ENCODE measurements at regions not wholly inside any gene's neighbourhood (a gene's known extent, or its start where the extent isn't known, plus 50 kb on each side); places are given as distances from the start of the nearest gene placed in this dataset.

DNA sequence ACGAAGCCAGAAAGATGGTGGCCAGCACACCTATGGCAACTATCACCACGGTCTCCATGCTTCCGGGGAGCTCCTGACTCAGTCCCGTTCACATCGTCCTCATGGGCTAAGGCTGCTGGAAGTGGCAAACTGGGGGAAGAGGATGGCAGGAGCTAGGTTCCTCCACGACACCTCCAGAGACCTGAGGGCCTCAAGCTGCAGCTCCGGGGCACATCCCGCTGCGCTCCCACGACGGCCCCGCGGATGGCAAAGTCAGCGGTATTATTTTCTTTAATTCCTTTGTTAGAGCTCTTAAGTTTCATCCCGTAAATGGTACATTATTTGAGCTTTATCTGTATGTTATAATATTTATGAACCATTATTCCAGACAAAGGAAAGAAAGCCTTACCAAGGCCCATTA, 190.5 kb downstream of the DACT1 start:
- FAIRE-seq (no peak), DNase-seq (ENCODE audit: extremely low spot score, insufficient read length, low read depth) (no peak)

DNA sequence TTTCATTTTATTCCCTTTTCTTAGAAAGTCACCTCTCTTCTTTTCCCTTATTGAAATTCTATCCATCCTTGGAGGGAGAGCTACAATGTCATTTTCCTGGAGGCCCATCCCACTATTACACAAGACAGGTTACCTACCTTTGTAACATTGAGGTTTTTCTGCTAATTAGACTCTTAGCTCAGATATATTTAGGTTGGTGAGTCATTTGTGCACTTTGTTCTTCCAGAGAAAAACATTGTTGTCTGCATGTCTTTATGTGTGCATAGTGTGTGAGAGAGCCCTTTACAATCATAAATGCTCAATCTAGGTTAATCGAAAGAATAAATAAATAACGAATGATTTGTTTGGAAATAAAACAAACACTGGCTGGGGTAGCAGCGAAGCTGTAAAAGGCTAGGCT, 191.8 kb downstream of the DACT1 start:
- FAIRE-seq = no peak
- DNase-seq (ENCODE audit: extremely low spot score, insufficient read length, low read depth) = no peak

DNA sequence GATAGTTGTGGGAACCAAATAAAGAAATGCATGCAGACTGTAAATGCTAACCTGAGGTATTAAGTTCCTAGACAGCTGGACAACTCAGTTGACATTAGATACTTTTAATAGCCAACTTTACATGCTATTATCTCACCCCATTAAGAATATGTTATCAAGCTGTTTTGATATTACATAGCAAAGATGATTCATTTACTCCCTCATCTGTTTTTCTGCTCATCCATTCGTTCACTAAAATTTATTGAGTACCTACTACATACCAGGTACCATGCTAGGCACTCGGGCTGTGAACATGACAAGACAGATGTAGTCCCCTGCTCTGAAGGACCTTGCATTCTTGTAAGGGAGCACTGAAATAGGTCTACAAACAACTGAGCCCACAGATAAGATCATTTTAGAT, 192.4 kb downstream of the DACT1 start:
- DNase-seq (ENCODE audit: extremely low spot score, insufficient read length, low read depth) = no peak
- no peak for FAIRE-seq

DNA sequence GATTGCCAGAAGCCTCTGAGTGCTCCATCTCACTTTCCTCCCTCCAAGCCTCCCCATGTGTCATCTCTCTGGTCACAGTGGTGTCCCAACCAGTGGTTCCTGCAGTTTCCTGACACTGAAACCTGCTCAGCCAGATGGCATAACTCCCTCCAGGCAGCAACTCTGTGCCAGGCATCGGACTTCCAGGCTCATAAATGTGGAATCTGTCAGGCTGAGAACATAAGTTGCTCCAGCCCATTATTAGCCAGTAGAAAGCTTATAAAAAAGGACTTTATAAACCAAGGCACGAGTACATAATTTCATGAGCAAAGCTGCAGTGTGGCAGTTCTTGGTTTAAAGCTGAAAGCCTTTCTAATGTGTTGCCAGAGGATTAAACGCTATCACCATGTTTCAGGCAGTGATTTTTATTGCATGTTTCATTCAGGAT, 194.3 kb downstream of the DACT1 start:
- DNase-seq (ENCODE audit: extremely low spot score, insufficient read length, low read depth) (no peak), FAIRE-seq (no peak)

DNA sequence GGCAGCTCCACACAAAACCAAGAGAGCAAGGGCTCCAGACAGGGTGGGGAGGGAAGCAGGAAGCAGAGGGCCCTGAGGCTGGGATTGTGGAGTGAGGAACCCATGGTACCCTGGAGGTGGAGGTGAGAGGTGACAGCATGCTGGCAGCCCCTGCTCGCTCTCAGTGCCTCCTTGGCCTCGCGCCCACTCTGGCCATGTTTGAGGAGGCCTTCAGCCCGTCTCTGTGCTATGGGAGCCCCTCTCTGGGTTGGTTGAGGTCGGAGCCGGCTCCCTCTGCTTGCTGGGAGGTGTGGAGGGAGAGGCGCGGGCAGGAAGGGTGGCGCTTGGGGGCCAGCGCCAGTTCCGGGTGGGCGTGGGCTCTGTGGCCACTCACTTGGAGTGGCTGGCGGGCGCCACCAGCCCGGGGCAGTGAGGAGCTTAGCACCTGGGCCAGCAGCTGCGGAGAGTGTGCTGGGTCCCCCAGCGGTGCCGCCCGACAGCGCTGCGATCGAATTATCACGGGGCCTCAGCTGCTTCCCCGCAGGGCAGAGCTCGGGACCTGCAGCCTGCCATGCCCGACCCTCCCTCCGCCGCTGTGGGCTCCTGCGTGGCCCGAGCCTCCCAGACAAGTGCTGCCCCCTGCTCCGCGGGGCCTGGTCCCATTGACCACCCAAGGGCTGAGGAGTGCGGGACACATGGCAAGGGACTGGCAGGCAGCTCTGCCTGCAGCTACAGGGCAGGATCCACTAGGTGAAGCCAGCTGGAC, 196.0 kb downstream of the DACT1 start:
- DNase-seq (ENCODE audit: extremely low spot score, insufficient read length, low read depth) (no peak), FAIRE-seq (no peak)

DNA sequence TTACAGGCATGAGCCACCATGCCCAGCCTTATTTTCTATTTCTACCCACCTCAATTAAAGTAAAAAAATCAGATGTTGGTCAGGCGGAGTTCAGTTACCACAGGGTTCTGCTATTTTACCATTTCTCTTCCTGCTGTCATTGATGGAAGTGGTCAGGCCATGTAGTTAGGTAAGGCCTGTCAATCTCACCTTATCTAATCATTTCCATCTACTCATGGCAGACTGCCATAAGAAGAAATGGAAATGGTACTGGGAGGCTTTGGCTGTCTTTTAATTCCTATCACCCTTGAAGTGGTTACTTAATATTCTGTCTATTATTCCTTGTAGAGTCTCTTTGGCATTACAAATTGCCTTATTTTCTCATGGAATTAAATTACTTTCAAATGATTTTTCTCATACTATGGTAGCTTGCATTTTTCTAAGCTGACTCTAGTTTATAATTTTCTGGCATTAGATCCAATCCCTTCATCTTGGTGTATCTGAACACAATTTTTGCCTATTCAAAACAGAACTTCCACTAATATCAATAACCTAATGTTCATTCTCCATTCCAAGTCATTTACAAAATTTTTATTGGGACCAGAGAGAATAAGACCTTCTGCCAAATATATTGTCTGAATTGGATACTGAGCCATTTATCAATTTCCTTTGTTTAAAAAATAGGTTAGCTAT, 198.7 kb downstream of the DACT1 start:
- no peak for FAIRE-seq
- DNase-seq (ENCODE audit: extremely low spot score, insufficient read length, low read depth) = no peak

DNA sequence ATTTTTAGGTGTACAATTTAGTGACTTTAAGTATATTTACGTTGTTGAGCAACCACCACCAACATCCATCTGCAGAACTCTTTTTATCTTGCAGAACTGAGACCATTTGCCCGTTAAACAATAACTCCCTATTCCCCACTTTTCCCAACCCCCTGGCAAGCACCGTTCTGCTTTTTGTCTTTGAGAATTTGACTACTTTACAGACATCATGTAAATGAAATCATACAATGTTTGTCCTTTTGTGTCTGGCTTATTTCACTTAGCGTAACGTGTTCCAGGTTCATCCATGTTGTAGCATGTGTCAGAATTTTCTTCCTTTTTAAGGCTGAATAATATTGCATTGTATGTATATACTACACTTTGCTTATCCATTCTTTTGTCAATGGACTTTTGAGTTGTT, 201.5 kb downstream of the DACT1 start:
- FAIRE-seq = no peak
- no peak for DNase-seq (ENCODE audit: extremely low spot score, insufficient read length, low read depth)

DNA sequence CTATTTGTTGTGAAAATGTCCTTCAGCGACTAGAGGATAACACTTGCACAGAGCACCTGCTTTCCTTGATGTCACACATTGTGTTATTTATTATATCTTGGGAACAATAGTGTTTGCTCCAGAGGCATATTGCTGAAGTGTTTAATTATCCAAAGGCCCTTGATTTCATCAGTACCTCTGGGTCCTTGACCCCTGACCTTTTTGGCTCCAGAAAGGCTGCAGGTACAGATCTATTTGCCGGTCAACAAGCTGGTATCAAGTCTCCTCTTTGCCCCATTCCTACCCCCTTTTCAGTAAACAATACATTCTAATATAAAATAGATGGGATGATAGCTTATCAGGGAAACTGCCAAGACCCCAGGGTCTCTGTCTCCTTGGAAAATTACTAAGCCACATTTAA, 206.8 kb downstream of the DACT1 start:
- FAIRE-seq = no peak
- DNase-seq (ENCODE audit: extremely low spot score, insufficient read length, low read depth) = no peak

DNA sequence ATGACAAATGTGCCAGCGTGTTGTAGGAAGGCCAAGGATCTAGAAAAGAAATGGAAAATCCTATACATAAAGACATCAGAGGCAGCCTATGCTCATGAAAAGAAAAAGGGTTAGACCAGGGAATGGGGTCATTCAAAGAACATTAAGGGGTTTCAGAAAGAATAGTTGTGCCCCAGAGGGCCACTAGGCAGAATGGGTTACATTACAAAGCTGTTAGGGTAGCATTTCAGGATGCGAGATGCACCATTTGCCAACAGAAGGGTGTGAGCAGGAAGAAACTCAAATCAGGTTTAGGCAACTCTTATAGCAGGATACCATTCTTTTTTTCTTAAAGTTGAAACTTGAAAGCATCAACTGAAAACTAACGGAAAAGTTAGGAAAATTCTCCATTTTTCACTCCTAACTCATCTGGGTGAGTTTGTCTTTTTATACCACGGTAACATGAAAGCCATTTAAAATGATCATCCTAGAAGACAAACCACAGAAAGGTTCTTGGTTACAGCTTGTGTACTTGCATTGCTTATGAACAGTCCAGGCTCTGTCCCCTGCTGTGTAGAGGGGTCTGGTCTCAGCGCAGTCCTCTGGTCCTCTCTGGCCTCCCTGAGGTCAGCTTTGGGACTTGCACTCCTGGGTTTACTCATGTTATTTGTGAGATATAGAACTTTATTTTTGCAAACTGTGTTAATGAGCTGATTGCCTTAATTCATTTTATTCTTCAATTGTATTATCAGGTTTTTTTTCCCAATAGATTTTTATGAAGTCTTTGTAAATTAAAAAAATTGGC, 209.1 kb downstream of the DACT1 start:
- FAIRE-seq (no peak), DNase-seq (ENCODE audit: extremely low spot score, insufficient read length, low read depth) (no peak)

DNA sequence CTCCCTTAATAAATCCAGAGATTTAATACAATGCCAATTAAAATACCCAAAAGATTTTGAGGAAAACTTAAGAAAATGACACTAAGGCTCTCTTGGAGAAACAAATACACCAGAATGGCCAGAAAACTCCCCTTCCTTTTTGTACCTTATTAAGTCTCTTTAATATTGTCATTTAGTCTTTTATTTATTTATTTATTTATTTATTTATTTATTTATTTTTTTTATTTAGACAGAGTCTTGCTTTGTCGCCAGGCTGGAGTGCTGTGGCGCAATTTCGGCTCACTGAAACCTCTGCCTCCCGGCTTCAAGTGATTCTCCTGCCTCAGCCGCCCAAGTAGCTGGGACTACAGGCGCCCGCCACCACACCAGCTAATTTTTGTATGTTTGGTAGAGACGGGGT, 210.6 kb downstream of the DACT1 start:
- no peak for FAIRE-seq

DNA sequence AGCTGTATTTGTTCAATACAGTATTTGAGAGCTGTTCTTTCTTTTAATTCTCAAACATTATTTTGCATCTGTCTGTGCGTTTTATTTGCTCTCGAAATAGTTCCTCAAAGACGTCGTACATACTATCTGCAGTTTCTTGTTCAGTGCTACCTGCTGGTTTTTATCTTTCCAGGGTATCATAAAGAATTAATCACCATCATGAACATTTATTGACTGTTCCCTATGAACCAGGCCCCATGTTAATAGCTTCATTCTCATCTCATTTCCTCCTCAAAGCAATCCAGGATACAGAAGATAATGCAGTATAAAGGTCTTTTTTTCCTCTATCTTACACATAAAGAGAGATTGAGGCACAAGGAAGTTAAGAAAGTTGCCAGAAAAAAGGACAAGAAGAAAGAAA, 211.8 kb downstream of the DACT1 start:
- no peak for FAIRE-seq
- DNase-seq (ENCODE audit: extremely low spot score, insufficient read length, low read depth) = no peak

More for the DNA sequence above, 210.6 kb downstream of the DACT1 start:
- no peak for DNase-seq (ENCODE audit: extremely low spot score, insufficient read length, low read depth)

DNA sequence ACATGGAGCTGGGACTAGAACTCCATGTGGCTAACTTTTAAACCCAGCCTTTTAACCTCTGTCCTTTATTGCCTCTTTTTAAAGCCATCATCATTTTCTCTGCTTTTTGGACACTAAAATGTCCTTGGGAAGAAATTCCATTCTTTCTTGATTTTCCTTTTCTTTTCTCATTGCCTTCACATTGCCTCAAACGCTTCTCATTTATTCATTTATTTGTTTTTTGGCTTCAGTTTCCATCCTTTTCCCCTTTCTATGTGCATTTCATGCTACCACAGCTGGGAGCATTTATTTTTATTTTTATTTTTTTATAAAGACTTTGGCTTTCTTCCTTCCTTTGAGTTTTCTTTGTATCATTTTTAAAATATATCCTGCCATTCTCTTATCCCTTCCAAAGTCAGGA, 212.2 kb downstream of the DACT1 start:
- FAIRE-seq = no peak
- DNase-seq (ENCODE audit: extremely low spot score, insufficient read length, low read depth) = no peak

DNA sequence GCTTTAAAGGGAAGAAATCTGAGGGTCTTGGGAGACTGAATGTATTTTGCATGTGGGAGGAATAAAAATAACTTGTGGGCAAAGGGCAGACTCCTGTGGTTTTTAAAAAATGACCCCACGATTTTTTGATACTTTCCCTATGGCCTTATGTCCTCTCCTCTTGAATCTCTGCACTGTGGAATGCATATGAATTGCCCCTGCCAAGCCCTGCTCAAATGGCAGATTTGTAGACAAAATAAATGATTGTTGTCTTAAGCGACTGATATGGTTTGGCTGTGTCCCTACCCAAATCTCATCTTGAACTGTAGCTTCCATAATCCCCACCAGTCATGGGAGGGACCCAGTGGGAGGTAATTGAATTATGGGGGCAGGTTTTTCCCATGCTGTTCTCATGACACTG, 223.8 kb downstream of the DACT1 start:
- DNase-seq (ENCODE audit: extremely low spot score, insufficient read length, low read depth) = no peak
- FAIRE-seq = no peak

DNA sequence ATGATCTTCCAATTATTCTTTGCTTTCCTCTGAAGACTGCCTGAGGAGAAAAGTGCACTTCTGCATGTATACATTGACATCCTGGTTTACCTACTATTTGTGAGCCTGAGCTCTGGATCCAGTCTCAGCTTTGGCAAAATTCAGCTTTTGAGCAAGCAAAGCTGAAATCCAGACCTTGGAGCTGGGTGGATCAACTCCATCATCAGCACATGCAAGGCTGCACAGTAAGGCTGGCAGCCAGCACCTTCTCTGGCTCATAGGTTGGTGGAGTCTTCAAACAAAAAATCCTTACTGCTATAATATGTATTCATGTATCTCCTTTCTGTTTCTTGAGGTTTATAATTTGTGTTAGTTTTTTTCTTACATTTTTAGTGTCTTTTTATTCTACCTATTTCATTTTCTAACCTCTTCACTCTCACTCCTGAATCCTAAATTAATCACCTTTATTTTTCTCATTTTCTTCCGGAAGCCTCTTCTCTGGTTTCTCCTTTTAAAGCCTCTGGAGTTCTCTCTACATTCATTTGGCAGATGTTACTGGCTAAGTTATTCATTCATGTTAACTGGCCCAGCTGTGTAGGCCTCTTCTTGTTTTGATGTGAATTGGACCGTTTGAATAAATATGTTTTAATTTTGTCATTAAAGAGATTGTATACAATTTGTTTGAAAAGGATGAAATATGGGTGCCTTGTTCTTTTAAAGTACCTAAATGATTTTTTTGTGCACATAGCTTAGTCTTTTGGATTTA, 224.8 kb downstream of the DACT1 start:
- FAIRE-seq (no peak), DNase-seq (ENCODE audit: extremely low spot score, insufficient read length, low read depth) (no peak)

DNA sequence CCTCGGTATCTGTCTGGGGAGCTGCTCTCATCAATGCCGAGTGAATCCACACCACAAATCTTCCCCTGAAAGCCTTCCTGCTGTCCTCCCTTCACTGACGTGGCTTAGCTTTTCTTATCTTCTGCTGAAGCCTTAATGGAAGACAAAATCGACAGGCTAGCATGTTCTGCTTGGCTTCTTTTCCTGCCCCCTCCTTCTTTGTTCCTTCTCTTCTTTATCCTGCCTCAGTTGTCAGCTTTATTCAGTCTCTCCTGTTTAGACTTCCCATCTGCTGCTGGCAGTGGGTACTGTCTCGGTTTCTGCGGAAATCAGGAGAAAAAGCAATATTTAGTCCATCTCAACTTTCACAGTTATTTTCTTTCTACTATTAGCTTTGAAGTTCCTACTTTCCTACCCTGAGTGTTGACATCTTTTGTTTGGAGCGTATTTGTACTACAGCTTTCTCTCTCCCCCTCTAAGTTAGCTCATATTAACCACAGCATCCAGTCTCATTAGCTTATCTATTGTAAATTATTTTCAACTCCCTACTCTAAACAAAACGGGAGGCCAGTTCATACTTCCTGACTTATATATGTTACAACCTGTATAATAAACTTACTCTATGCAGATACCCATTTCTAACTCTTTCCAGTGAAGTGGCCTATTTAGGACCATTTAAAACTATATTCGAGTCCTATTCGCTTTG, 226.0 kb downstream of the DACT1 start:
- FAIRE-seq = no peak

DNA sequence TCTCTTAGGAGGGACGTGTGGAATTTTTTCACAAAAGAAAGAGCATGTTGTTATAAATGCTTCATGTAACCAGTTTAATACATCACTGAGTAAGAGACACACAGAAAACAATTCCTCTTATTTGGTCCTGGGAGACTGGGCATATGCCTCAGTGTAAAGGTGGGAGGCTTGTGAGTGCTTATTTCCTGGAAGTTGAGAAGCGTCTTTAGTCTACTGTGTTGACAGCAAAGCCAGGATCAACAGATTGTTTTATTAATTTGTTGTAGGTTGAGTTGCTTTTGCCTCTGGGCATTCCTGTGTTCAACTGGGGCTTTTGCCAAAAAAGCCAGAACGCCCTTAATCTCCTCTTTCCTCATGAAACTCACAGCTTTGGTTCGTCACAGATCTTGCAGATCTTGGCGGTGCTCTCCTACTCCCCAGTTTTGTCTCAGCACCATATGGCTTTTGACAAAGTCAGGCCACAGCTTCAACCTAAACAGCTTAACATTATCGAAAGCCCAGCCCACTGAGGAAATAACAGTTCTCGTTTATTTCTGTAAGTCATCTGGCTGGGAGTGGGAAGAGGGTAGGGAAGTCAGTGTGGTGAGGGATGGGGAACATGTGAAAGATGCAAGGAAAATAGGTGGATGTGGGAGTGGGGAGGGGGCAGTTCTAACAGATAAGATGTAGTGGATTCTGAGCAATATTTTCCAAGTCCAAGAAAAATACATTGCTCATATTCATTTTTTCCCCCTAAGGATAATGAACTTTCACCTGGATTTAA, 227.2 kb downstream of the DACT1 start:
- FAIRE-seq (no peak), DNase-seq (ENCODE audit: extremely low spot score, insufficient read length, low read depth) (no peak)

More for the DNA sequence above, 226.0 kb downstream of the DACT1 start:
- DNase-seq (ENCODE audit: extremely low spot score, insufficient read length, low read depth) = no peak

DNA sequence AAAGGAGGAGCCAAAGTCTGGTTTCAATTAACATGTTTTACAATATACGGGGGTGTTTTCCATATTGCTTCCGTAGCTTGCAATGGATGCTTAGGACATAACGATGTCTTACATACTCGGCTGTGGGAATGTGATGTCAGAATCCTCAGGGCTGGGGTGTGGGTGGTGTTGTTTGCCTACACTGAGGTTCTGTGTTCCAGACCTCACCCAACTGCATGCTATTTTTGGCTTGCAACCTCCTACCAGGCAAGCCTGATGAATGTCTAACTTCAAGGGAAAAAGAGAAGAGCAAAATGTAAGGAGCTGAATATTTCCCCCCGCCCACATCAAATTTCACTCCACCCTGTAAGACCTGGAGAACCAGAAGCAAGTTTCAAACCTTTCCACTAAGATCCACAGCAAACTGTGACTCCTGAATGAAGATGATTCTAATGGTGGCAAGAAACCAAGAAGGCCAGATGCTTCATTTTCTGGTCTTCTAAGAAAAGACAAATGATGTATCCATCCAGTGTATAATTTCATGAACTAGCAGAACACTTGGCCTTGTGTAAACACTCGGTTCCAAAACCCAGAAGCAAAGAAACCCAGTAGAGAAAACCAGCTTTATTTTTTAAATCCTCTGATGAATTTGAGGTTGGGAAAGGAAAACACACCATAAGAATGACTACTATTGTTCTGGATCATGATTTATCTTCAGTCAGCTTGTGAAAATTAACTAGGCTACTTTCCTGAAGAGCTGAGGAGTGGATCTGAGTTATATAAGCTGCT, 227.9 kb downstream of the DACT1 start:
- FAIRE-seq = no peak
- no peak for DNase-seq (ENCODE audit: extremely low spot score, insufficient read length, low read depth)

DNA sequence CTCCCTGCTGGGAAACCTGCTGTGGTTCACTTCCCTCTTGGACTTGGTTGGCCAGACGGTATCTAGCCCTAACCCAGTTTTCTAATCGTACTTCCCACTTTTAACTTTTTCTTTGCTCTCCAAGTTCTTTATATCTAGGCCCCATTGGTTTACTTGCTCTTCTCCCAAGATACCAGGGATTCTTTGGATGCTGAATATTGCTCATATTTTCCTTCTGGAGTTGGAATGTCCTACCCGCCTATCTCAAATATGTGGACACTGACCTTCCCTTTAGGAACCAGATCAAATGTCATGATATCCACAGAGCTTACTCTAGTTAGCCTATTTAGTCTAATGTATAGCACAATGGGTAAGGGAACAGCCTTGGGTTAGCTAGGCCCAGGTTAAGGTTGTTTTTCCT, 228.6 kb downstream of the DACT1 start:
- DNase-seq (ENCODE audit: extremely low spot score, insufficient read length, low read depth) = no peak
- FAIRE-seq = no peak
